ENCODE measurements at regions not wholly inside any gene's neighbourhood (a gene's known extent, or its start where the extent isn't known, plus 50 kb on each side); places are given as distances from the start of the nearest gene placed in this dataset.

DNA sequence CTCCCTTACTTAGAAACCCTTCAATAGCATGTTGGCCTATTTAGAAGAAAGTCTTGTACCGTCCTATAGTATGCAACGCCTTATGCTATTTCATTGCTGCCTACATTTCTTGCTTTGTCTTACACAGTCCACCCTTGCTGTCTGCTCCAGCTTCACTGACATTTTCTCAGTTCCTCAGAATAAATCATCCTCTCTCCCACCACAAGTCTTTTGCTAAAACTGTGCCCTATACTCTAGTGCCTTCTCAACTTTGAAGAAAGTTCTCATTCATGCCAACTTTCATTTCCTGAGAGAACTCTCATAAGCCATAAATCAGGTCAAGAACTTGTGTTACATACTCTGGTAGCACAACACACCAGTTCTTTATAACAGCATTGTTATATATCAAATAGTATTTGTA lies 54.3 kb upstream of the COL3A1 start:
- H3K4me1 Mint-ChIP-seq = no peaks in the 10 kb centered on the region
- no peaks in the 10 kb centered on the region for H3K36me3 Mint-ChIP-seq
- H3K27ac Mint-ChIP-seq = no peak overlapping the region
- no peak for DNase-seq
- no peak overlapping the region for H3K4me3 Mint-ChIP-seq
- H3K27me3 Mint-ChIP-seq = no peaks in the 10 kb centered on the region
- no peaks in the 10 kb centered on the region for H3K9me3 Mint-ChIP-seq
- CTCF ChIA-PET = no interaction called here

DNA sequence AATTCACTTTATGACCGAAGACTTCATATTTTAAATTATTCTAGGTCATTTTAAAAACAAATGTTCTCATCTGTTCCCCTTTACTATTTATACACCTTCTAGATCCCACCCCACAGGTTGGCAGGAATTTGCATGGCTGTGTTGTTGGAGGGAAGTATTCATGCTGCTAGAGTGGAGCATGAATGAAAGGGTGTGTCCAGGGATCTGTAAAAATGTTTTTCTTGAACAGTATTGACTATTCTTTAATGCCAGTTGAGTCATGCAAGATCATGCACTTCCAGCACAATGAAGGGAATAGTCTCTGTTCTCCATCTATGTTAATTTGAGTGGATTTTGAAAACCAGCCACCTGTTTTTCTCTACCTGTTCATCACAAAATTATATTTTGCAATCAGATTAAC lies 52.0 kb upstream of the COL3A1 start:
- Mint-ChIP-seq H3K4me1 (no peaks in the 10 kb centered on the region), H3K36me3 (no peaks in the 10 kb centered on the region), H3K27ac (no peak overlapping the region), H3K9me3 (no peaks in the 10 kb centered on the region), H3K27me3 (no peaks in the 10 kb centered on the region), H3K4me3 (no peak overlapping the region)
- no peak for DNase-seq
- CTCF ChIA-PET = no interaction called here

Data from activated naive CD4-positive, alpha-beta T cell treated with anti-CD3 and anti-CD28 coated beads, Interleukin-2, amount 10 ng/mL, durations not matched to agents 7 days and 5 days (primary cell).